ENCODE measurements at regions not wholly inside any gene's neighbourhood (a gene's known extent, or its start where the extent isn't known, plus 50 kb on each side); places are given as distances from the start of the nearest gene placed in this dataset.

DNA sequence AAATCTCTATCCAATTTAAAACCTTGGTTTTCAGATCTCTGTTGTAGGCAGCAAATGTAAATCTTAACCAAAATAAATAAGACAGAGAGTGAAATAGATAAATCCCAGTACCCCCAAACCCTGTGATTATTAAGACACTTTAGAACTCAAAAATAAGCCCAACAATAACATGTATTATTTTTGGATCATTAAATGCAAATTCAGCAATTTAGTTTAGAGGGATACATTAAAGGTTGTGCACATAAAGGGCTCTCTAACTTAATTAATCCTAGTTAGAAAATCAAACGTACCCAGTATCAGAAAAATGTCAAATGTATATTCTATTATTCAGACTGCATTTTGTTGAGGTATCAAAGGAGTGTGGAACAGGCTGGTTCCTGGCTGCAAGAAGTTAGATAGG, 416.8 kb downstream of the SLC16A7 start:
- TF ChIP-seq NR1H2 (CRISPR knock-in tag; IDR thresholded peaks at IDR 0.05) (no peak), ZNF219 (CRISPR knock-in tag; IDR thresholded peaks at IDR 0.05; ENCODE audit: borderline replicate concordance) (no peak), SP1 (CRISPR knock-in tag; conservative IDR thresholded peaks at IDR 0.05) (no peak), OVOL2 (CRISPR knock-in tag; IDR thresholded peaks at IDR 0.05; ENCODE audit: borderline replicate concordance) (no peak)
- TF ChIP-seq, protein P1, sequence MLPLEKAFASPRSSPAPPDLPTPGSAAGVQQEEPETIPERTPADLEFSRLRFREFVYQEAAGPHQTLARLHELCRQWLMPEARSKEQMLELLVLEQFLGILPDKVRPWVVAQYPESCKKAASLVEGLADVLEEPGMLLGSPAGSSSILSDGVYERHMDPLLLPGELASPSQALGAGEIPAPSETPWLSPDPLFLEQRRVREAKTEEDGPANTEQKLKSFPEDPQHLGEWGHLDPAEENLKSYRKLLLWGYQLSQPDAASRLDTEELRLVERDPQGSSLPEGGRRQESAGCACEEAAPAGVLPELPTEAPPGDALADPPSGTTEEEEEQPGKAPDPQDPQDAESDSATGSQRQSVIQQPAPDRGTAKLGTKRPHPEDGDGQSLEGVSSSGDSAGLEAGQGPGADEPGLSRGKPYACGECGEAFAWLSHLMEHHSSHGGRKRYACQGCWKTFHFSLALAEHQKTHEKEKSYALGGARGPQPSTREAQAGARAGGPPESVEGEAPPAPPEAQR (CRISPR knock-in tag; IDR thresholded peaks at IDR 0.05): no peak
- TF ChIP-seq, protein P2, sequence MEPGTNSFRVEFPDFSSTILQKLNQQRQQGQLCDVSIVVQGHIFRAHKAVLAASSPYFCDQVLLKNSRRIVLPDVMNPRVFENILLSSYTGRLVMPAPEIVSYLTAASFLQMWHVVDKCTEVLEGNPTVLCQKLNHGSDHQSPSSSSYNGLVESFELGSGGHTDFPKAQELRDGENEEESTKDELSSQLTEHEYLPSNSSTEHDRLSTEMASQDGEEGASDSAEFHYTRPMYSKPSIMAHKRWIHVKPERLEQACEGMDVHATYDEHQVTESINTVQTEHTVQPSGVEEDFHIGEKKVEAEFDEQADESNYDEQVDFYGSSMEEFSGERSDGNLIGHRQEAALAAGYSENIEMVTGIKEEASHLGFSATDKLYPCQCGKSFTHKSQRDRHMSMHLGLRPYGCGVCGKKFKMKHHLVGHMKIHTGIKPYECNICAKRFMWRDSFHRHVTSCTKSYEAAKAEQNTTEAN (CRISPR knock-in tag; IDR thresholded peaks at IDR 0.05): no peak
- Mint-ChIP-seq H3K4me1 (no peaks in the 10 kb centered on the region), H3K27me3 (ENCODE audit: low read depth) (no peaks in the 10 kb centered on the region), H3K36me3 (no peaks in the 10 kb centered on the region), H3K9me3 (no peaks in the 10 kb centered on the region), H3K27ac (no peak overlapping the region), H3K4me3 (no peak overlapping the region)
- DNase-seq (ENCODE audit: low spot score) (no peak), ATAC-seq (no peak)
- ChIA-PET POLR2A (no interaction called here), CTCF (no interaction called here)

DNA sequence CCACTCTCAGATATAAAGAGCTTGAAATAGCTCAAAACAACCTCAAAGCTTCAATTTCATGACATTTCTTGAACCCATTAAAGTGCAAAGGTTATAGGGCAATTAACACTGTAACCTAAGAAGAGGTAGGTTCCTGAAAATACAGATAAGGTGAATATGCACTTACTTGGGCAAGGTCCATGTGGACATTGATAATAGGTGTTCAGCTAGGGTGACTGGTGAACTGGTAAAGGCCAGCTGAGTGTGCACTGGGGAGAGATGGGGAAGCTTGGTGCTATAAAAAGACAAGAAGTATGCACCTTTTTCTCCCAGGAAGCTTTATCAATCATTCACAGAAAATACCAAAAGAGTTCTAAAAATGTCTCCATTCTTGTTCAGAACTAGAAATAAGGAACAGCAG, 418.6 kb downstream of the SLC16A7 start:
- Mint-ChIP-seq H3K9me3 (no peaks in the 10 kb centered on the region), H3K4me3 (no peak overlapping the region), H3K4me1 (no peaks in the 10 kb centered on the region), H3K36me3 (0 out of 2 replicates have a peak, but pooled peaks cover 2% of the 10 kb centered on the region), H3K27ac (no peak overlapping the region), H3K27me3 (ENCODE audit: low read depth) (no peaks in the 10 kb centered on the region)
- TF ChIP-seq NFATC4 (CRISPR knock-in tag; IDR thresholded peaks at IDR 0.05) (no peak), TCF7 (CRISPR knock-in tag; IDR thresholded peaks at IDR 0.05; ENCODE audit: low read depth) (no peak), ZNF121 (CRISPR knock-in tag; IDR thresholded peaks at IDR 0.05) (no peak), IRF2 (CRISPR knock-in tag; IDR thresholded peaks at IDR 0.05; ENCODE audit: borderline replicate concordance, low read depth) (no peak), MXD4 (CRISPR knock-in tag; IDR thresholded peaks at IDR 0.05; ENCODE audit: borderline replicate concordance) (no peak), NFE2L1 (CRISPR knock-in tag; IDR thresholded peaks at IDR 0.05) (no peak), SMAD4 (CRISPR knock-in tag; IDR thresholded peaks at IDR 0.05) (no peak)
- TF ChIP-seq, protein P3, sequence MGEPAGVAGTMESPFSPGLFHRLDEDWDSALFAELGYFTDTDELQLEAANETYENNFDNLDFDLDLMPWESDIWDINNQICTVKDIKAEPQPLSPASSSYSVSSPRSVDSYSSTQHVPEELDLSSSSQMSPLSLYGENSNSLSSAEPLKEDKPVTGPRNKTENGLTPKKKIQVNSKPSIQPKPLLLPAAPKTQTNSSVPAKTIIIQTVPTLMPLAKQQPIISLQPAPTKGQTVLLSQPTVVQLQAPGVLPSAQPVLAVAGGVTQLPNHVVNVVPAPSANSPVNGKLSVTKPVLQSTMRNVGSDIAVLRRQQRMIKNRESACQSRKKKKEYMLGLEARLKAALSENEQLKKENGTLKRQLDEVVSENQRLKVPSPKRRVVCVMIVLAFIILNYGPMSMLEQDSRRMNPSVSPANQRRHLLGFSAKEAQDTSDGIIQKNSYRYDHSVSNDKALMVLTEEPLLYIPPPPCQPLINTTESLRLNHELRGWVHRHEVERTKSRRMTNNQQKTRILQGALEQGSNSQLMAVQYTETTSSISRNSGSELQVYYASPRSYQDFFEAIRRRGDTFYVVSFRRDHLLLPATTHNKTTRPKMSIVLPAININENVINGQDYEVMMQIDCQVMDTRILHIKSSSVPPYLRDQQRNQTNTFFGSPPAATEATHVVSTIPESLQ (CRISPR knock-in tag; IDR thresholded peaks at IDR 0.05): no peak
- TF ChIP-seq, protein P4, sequence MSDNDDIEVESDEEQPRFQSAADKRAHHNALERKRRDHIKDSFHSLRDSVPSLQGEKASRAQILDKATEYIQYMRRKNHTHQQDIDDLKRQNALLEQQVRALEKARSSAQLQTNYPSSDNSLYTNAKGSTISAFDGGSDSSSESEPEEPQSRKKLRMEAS (CRISPR knock-in tag; IDR thresholded peaks at IDR 0.05): no peak
- TF ChIP-seq, protein P5, sequence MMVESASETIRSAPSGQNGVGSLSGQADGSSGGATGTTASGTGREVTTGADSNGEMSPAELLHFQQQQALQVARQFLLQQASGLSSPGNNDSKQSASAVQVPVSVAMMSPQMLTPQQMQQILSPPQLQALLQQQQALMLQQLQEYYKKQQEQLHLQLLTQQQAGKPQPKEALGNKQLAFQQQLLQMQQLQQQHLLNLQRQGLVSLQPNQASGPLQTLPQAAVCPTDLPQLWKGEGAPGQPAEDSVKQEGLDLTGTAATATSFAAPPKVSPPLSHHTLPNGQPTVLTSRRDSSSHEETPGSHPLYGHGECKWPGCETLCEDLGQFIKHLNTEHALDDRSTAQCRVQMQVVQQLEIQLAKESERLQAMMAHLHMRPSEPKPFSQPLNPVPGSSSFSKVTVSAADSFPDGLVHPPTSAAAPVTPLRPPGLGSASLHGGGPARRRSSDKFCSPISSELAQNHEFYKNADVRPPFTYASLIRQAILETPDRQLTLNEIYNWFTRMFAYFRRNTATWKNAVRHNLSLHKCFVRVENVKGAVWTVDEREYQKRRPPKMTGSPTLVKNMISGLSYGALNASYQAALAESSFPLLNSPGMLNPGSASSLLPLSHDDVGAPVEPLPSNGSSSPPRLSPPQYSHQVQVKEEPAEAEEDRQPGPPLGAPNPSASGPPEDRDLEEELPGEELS (CRISPR knock-in tag; IDR thresholded peaks at IDR 0.05): no peak
- TF ChIP-seq, protein P6, sequence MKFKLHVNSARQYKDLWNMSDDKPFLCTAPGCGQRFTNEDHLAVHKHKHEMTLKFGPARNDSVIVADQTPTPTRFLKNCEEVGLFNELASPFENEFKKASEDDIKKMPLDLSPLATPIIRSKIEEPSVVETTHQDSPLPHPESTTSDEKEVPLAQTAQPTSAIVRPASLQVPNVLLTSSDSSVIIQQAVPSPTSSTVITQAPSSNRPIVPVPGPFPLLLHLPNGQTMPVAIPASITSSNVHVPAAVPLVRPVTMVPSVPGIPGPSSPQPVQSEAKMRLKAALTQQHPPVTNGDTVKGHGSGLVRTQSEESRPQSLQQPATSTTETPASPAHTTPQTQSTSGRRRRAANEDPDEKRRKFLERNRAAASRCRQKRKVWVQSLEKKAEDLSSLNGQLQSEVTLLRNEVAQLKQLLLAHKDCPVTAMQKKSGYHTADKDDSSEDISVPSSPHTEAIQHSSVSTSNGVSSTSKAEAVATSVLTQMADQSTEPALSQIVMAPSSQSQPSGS (CRISPR knock-in tag; IDR thresholded peaks at IDR 0.05; ENCODE audit: borderline replicate concordance, low read depth): no peak
- ATAC-seq (no peak), DNase-seq (ENCODE audit: low spot score) (no peak)
- CTCF ChIA-PET: no interaction called here
- POLR2A ChIA-PET: no interaction called here
